Thymus (tissue), 11 donors: ENCODE measurements at regions not wholly inside any gene's neighbourhood (a gene's known extent, or its start where the extent isn't known, plus 50 kb on each side); places are given as distances from the start of the nearest gene placed in this dataset.

Experiments
- DNase-seq, 9 donors: peaks; one replicate each; pipeline ENCODE4 v3.0.0-alpha.2; 2013; ENCODE audit warnings: low spot score in 9 of 9, low read depth in 6 of 9, missing footprints in 1 of 9
- H3K27ac ChIP-seq, 2 donors: one replicate each; pipeline ENCODE4 v1.5.1; 2013; ENCODE audit warnings: control low read depth in 1 of 2, low read depth in 1 of 2, low read length in 1 of 2, mild to moderate bottlenecking in 1 of 2, moderate library complexity in 1 of 2
- H3K27me3 ChIP-seq, 2 donors: one replicate each; pipeline ENCODE4 v1.5.1; 2013; ENCODE audit warnings: low read length in 1 of 2; ENCODE audit not compliant: control insufficient read depth in 2 of 2, insufficient read depth in 1 of 2
- H3K36me3 ChIP-seq, 2 donors: one replicate each; pipeline ENCODE4 v1.5.1; 2013; ENCODE audit warnings: low read length in 1 of 2, mild to moderate bottlenecking in 1 of 2, moderate library complexity in 1 of 2; ENCODE audit not compliant: control insufficient read depth in 2 of 2, insufficient read depth in 2 of 2
- H3K4me1 ChIP-seq, 2 donors: one replicate each; pipeline ENCODE4 v1.5.1; 2013; ENCODE audit warnings: low read length in 2 of 2; ENCODE audit not compliant: control insufficient read depth in 2 of 2, insufficient read depth in 2 of 2
- H3K4me3 ChIP-seq, 2 donors: one replicate each; pipeline ENCODE4 v1.5.1; 2013; ENCODE audit warnings: low read length in 2 of 2, control low read depth in 1 of 2, mild to moderate bottlenecking in 1 of 2
- H3K9me3 ChIP-seq, 2 donors: one replicate each; pipeline ENCODE4 v1.5.1; 2013; ENCODE audit warnings: low read length in 1 of 2, mild to moderate bottlenecking in 1 of 2; ENCODE audit not compliant: control insufficient read depth in 2 of 2, insufficient read depth in 1 of 2
- WGBS: extraction: QIAGEN DNeasy Blood & Tissue Kit; methylation state at CpG from one replicate; pipeline ENCODE4 v1.1.7; 2013; 5-methylcytosine and 5-hydroxymethylcytosine counted together
- donor health status: healthy.

GRCh38 chr16:6027733-6028132 is 930.1 kb upstream of the EEF2KMT start:
- H3K27ac ChIP-seq, result no peak overlapping the region
- WGBS, result 89% methylated on average over 7 of the region's 7 CpGs
- no peak overlapping the region for H3K4me3 ChIP-seq
- H3K9me3 ChIP-seq, result no peaks in the 10 kb centered on the region
- H3K27me3 ChIP-seq, result no peaks in the 10 kb centered on the region
- no peak for DNase-seq
- no peaks in the 10 kb centered on the region for H3K36me3 ChIP-seq
- H3K4me1 ChIP-seq, result no peaks in the 10 kb centered on the region

GRCh38 chr16:6023449-6023848 is 925.9 kb upstream of the EEF2KMT start:
- peaks cover 23 to 28% of the 10 kb centered on the region in 2 donors for H3K27me3 ChIP-seq
- no peak for DNase-seq
- no peaks in the 10 kb centered on the region for H3K4me1 ChIP-seq
- H3K36me3 ChIP-seq, result no peaks in the 10 kb centered on the region
- no peak overlapping the region for H3K4me3 ChIP-seq
- H3K27ac ChIP-seq, result no peak overlapping the region
- no peaks in the 10 kb centered on the region for H3K9me3 ChIP-seq
- 88% methylated on average over 14 of the region's 14 CpGs for whole genome bisulfite sequencing

GRCh38 chr16:6021276-6021943 is 923.8 kb upstream of the EEF2KMT start:
- Histone ChIP-seq H3K27ac (no peak overlapping the region), H3K9me3 (no peaks in the 10 kb centered on the region), H3K36me3 (no peaks in the 10 kb centered on the region), H3K4me1 (no peaks in the 10 kb centered on the region), H3K4me3 (no peak overlapping the region), H3K27me3 (peaks cover 25 to 33% of the 10 kb centered on the region in 2 donors)
- DNase-seq, result no peak
- whole genome bisulfite sequencing, result 73% methylated on average over 9 of the region's 9 CpGs

GRCh38 chr16:6020162-6020985 is 922.8 kb upstream of the EEF2KMT start:
- H3K9me3 ChIP-seq, result no peaks in the 10 kb centered on the region
- peaks cover 25 to 33% of the 10 kb centered on the region in 2 donors for H3K27me3 ChIP-seq
- WGBS, result 11% methylated on average over 41 of the region's 41 CpGs
- H3K27ac ChIP-seq, result no peak overlapping the region
- no peaks in the 10 kb centered on the region for H3K36me3 ChIP-seq
- H3K4me3 ChIP-seq, result no peak overlapping the region
- no peaks in the 10 kb centered on the region for H3K4me1 ChIP-seq
- no peak for DNase-seq

GRCh38 chr16:6019490-6019991 is 921.9 kb upstream of the EEF2KMT start:
- DNase-seq, result no peak
- Histone ChIP-seq H3K9me3 (no peaks in the 10 kb centered on the region), H3K4me3 (no peak overlapping the region), H3K27ac (no peak overlapping the region), H3K4me1 (no peaks in the 10 kb centered on the region), H3K36me3 (no peaks in the 10 kb centered on the region), H3K27me3 (peaks cover 25 to 33% of the 10 kb centered on the region in 2 donors)
- 5% methylated on average over 50 of the region's 50 CpGs for WGBS

GRCh38 chr16:6018848-6019489 is 921.4 kb upstream of the EEF2KMT start:
- no peaks in the 10 kb centered on the region for H3K4me1 ChIP-seq
- H3K36me3 ChIP-seq, result no peaks in the 10 kb centered on the region
- DNase-seq, result no peak
- WGBS, result 5% methylated on average over 59 of the region's 59 CpGs
- H3K4me3 ChIP-seq, result no peak overlapping the region
- H3K27ac ChIP-seq, result no peak overlapping the region
- H3K9me3 ChIP-seq, result no peaks in the 10 kb centered on the region
- peaks cover 25 to 33% of the 10 kb centered on the region in 2 donors for H3K27me3 ChIP-seq

GRCh38 chr16:6016530-6017184 is 919.1 kb upstream of the EEF2KMT start:
- H3K27ac ChIP-seq, result no peak overlapping the region
- 13% methylated on average over 2 of the region's 2 CpGs for WGBS
- H3K27me3 ChIP-seq, result peaks cover 25 to 33% of the 10 kb centered on the region in 2 donors
- H3K9me3 ChIP-seq, result no peaks in the 10 kb centered on the region
- DNase-seq, result peak in 2 of 9 donors; percentile 2
- no peaks in the 10 kb centered on the region for H3K36me3 ChIP-seq
- H3K4me1 ChIP-seq, result no peaks in the 10 kb centered on the region
- no peak overlapping the region for H3K4me3 ChIP-seq

GRCh38 chr16:6012716-6013115 is 915.1 kb upstream of the EEF2KMT start:
- DNase-seq, result no peak
- 38% methylated on average over 1 of the region's 1 CpG for WGBS

More at GRCh38 chr16:6012716-6013115, 915.1 kb upstream of the EEF2KMT start:
- Histone ChIP-seq H3K27ac (no peak overlapping the region), H3K27me3 (no peaks in the 10 kb centered on the region), H3K36me3 (no peaks in the 10 kb centered on the region), H3K4me3 (no peak overlapping the region), H3K4me1 (no peaks in the 10 kb centered on the region), H3K9me3 (no peaks in the 10 kb centered on the region)
